ENCODE measurements at regions not wholly inside any gene's neighbourhood (a gene's known extent, or its start where the extent isn't known, plus 50 kb on each side); places are given as distances from the start of the nearest gene placed in this dataset.

GRCh38 chr6:128686084-128686483, 165.7 kb upstream of the PTPRK start:
- Histone ChIP-seq H3K36me3 (no peaks in the 10 kb centered on the region), H3K27me3 (no peaks in the 10 kb centered on the region), H3K4me1 (no peaks in the 10 kb centered on the region), H3K4me3 (no peak overlapping the region), H3K27ac (no peak overlapping the region), H3K9me3 (no peaks in the 10 kb centered on the region)
- TF ChIP-seq POLR2AphosphoS5 (IDR thresholded peaks at IDR 0.05) (no peak), POLR2A (IDR thresholded peaks at IDR 0.05) (no peak)
- no peak for ATAC-seq

GRCh38 chr6:128676456-128676855, 156.1 kb upstream of the PTPRK start:
- Histone ChIP-seq H3K36me3 (no peaks in the 10 kb centered on the region), H3K4me3 (no peak overlapping the region), H3K27ac (no peak overlapping the region), H3K4me1 (no peaks in the 10 kb centered on the region), H3K27me3 (no peaks in the 10 kb centered on the region), H3K9me3 (no peaks in the 10 kb centered on the region)
- no peak for TF ChIP-seq EP300 (IDR thresholded peaks at IDR 0.05)
- no peak for TF ChIP-seq CTCF (IDR thresholded peaks at IDR 0.05)
- ATAC-seq: no peak

- Histone ChIP-seq H3K36me3 (no peaks in the 10 kb centered on the region), H3K9me3 (no peaks in the 10 kb centered on the region), H3K27ac (no peak overlapping the region), H3K4me1 (no peaks in the 10 kb centered on the region), H3K27me3 (no peaks in the 10 kb centered on the region), H3K4me3 (no peak overlapping the region)
- 75 to 94% methylated on average over 3 of the region's 3 CpGs for WGBS, 2 donors (ENCODE audit: low coverage in 1 of 2)
- no peak for ATAC-seq
- TF ChIP-seq POLR2A (IDR thresholded peaks at IDR 0.05) (no peak), POLR2AphosphoS5 (IDR thresholded peaks at IDR 0.05) (no peak), CTCF (IDR thresholded peaks at IDR 0.05) (no peak), EP300 (IDR thresholded peaks at IDR 0.05) (no peak)
These were observed 151.6 kb upstream of the PTPRK start for GRCh38 chr6:128672023-128672422.

- Histone ChIP-seq H3K4me1 (no peaks in the 10 kb centered on the region), H3K36me3 (no peaks in the 10 kb centered on the region), H3K27ac (no peak overlapping the region), H3K4me3 (no peak overlapping the region), H3K27me3 (no peaks in the 10 kb centered on the region), H3K9me3 (no peaks in the 10 kb centered on the region)
- no peak for ATAC-seq
- WGBS, 2 donors (ENCODE audit: low coverage in 1 of 2): 86 to 90% methylated on average over 3 to 4 of the region's 4 CpGs
- TF ChIP-seq EP300 (IDR thresholded peaks at IDR 0.05) (no peak), POLR2AphosphoS5 (IDR thresholded peaks at IDR 0.05) (no peak), POLR2A (IDR thresholded peaks at IDR 0.05) (no peak)
These were observed 147.0 kb upstream of the PTPRK start for GRCh38 chr6:128667339-128667858.

- Histone ChIP-seq H3K36me3 (no peaks in the 10 kb centered on the region), H3K27ac (no peak overlapping the region), H3K27me3 (no peaks in the 10 kb centered on the region), H3K9me3 (no peaks in the 10 kb centered on the region), H3K4me1 (no peaks in the 10 kb centered on the region), H3K4me3 (no peak overlapping the region)
- TF ChIP-seq CTCF (IDR thresholded peaks at IDR 0.05): no peak
- no peak for TF ChIP-seq POLR2A (IDR thresholded peaks at IDR 0.05)
- no peak for TF ChIP-seq EP300 (IDR thresholded peaks at IDR 0.05)
- TF ChIP-seq POLR2AphosphoS5 (IDR thresholded peaks at IDR 0.05): no peak
- ATAC-seq: no peak
- WGBS, 2 donors (ENCODE audit: low coverage in 1 of 2): 69 to 75% methylated on average over 2 of the region's 2 CpGs
These were observed 146.0 kb upstream of the PTPRK start for GRCh38 chr6:128666405-128666804.

GRCh38 chr6:128663238-128663637, 142.8 kb upstream of the PTPRK start:
- Histone ChIP-seq H3K9me3 (no peaks in the 10 kb centered on the region), H3K4me3 (no peak overlapping the region), H3K36me3 (no peaks in the 10 kb centered on the region), H3K27me3 (no peaks in the 10 kb centered on the region), H3K4me1 (peaks cover 0 to 4% (median 0%) of the 10 kb centered on the region in 3 donors), H3K27ac (no peak overlapping the region)
- no peak for TF ChIP-seq CTCF (IDR thresholded peaks at IDR 0.05)
- TF ChIP-seq POLR2A (IDR thresholded peaks at IDR 0.05): no peak
- no peak for TF ChIP-seq POLR2AphosphoS5 (IDR thresholded peaks at IDR 0.05)
- 80% methylated on average over 2 of the region's 2 CpGs; no CpG with 5 or more reads in 1 of the 2 donors for WGBS, 2 donors (ENCODE audit: low coverage in 1 of 2)
- ATAC-seq: no peak
